ENCODE measurements at regions not wholly inside any gene's neighbourhood (a gene's known extent, or its start where the extent isn't known, plus 50 kb on each side); places are given as distances from the start of the nearest gene placed in this dataset.
"Not testable (repeated sequence)": the region's sequence is repeated elsewhere in the genome, so short reads cannot be mapped to it uniquely, and the experiment has no call there.

DNA sequence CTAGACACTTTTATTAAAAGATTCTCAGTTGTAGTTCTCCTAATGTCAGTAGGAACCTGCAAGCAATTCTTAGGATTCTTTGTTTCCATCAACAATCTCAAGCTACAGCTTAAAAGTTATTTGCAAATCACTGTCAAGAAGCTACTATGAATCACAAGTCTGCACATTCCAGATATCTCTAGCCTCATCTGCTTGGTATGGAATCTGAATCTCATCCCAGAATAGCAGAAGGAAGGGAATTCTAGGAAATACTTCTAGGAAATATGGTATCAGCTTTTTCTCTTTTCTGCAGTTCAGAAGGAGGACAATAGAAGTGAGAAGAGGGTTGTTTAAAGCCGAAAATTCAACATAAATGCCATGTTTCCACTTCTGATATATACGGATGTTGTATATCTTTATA, 792.2 kb upstream of the CDH9 start:
- ATAC-seq (no peak), DNase-seq (ENCODE audit: low spot score) (no peak)

DNA sequence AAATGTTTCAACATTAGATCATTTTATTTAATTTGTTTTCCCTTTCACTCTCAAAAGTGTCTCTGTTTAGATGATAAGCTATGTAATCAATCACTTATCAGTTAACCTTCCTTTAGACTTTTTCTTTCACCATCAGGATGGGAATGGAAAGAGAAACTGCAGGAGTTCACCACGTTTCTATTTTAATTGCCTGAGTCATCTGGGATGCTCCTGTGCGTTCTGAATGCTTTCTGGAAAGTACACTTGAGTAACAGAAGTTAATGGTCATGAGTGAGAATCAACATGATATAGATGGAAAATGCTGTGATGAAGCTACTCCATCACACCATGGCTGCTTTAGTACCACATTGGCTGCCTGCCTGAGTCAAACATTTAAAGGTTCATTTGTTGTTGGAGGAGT, 783.3 kb upstream of the CDH9 start:
- DNase-seq (ENCODE audit: low spot score) (no peak), ATAC-seq (no peak)

DNA sequence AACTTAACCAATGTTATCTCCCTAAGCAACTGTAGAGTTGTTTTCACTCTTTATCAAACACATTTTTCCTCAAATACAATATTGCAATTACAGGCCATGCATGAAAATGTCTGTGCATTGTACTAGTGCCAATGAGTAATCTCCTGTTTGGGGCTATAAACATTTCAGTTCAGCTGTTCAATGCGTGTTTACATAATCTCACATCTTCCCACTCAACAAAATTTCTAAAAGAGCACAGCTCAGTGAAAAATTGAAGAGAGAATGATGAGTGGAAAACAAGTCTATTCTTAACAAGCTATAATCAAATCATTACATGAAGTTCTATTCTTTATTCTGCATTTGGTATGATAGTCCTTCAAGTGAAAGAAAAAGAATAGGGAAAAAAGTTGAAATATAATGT, 780.5 kb upstream of the CDH9 start:
- ATAC-seq: no peak
- DNase-seq (ENCODE audit: low spot score): no peak

DNA sequence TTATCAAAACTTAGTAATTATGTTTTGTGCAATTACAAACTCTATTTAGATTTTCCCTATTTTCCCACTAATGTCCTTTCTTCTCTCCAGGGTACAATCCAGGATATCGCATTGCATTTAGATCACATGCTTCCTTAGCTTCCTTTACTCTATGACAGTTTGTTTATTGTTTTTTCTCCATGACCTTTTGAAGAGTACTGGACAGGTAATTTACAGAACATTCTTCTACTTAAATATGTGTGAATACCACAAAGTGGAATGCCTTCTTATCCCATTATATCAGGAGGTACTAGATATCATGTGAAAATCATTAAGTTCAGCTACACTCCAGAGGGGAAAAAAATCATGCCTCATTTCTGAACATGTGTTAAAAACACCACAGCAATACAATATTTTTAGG, 776.6 kb upstream of the CDH9 start:
- no peak for DNase-seq (ENCODE audit: low spot score)
- no peak for ATAC-seq

DNA sequence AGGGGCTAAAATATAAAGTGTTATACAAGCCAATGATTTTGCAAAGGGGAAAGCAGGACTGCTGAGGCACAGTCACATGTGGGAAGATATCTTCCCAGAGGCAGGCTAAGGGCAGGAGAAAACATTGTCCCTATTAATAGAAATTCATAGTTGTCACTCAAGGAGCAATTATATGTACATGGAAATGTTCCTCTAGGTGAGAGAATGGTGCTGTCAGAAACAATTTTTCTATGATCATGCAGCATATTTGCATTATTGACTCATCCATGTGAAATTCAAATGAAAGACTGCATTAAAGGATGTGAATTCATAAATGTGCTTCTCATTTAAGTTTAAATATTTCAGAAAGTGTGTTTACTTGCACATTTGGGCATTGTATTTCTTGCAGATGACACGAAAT, 775.9 kb upstream of the CDH9 start:
- ATAC-seq: no peak
- DNase-seq (ENCODE audit: low spot score): no peak

DNA sequence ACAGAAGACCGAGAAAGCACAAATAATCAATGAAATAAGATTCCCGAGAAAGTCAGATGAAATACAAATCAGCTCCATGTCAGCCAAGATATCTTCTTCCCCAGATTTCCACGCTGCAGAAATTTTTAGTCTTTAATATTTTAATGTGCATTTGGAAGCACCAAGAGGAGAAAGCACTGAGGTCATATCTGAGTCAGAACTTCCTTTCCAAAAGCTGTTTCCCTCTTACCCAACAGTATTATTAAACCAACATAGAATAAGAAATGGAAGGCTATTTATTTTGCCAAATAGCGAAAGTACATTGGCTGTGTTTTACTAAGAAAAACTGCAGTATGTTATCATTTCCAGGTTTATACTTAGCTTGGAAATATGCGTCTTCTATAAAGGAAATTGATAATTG, 772.1 kb upstream of the CDH9 start:
- DNase-seq (ENCODE audit: low spot score) (no peak), ATAC-seq (no peak)

DNA sequence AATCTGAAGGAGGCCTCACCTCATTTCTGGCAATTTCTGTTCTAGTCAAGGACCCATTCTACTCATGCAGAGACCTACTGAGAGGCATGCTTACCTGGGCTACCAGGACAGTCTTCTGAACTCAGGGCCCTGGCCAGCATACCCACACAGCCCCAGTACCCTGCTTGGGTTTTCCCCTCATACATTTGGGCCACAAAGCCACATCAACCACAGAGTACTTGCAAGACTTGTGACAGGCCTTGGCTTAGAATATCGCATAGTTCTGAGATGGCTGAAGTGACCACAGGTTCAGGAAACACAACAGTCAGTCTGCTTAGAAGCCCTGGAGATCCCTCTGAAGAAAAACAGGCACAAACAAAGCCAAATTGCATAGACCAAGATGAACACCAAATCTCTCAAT, 758.8 kb upstream of the CDH9 start:
- ATAC-seq (no peak), DNase-seq (ENCODE audit: low spot score) (no peak)

DNA sequence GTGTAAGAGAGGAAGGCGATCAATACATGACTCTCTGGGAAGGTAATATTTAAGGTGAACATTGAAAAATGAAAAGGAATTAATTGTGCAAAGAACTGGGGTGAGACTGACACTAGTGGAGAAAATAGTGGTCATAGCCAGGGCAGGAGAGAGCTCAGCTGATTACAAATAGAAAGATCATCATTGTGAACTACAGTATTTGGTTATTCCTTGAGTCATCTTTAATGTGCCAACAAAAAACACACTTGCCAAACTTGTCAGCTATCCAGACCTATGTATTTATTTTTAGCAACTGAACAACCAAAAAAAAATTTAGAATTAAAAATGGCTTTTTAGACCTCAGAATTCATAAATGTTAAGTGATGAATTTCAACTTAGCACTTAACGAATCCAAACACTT, 749.8 kb upstream of the CDH9 start:
- ATAC-seq (no peak), DNase-seq (ENCODE audit: low spot score) (no peak)

DNA sequence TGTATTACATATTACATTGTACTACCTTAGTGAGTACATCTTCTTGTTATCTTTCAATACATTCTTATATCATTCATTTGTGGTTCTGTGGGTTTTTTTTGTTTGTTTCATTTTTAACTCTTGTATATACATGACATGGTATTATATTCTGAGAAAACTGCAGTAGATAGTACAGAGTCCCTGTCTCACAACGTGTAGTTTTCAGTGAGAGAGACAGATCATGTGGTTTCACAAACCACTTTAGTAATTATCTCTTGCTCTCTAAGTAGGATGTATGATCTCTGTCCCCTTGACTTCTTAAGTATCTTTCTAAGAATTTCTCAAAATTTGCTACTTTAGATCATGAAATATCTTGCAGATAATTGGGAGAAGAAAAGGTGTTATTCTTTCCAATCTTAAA, 745.9 kb upstream of the CDH9 start:
- no peak for ATAC-seq
- no peak for DNase-seq (ENCODE audit: low spot score)

DNA sequence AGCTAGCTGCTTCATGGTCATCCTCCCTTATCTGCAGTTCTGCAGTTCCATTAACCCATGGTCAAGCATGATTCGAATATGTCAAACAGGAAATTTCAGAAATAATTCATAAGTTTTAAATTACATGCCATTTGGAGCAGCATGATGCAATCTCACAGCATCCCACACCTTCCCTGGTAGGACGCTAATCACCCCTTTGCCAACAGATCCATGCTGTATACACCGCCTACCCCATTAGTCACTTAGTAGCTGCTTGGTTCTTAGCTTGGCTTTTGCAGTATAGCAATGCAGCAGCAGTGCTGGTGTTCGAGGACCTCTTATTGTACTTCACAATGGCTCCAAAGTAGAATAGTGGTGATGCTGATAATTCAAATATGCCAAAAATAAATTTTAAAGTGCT, 739.7 kb upstream of the CDH9 start:
- DNase-seq (ENCODE audit: low spot score) (no peak), ATAC-seq (no peak)

DNA sequence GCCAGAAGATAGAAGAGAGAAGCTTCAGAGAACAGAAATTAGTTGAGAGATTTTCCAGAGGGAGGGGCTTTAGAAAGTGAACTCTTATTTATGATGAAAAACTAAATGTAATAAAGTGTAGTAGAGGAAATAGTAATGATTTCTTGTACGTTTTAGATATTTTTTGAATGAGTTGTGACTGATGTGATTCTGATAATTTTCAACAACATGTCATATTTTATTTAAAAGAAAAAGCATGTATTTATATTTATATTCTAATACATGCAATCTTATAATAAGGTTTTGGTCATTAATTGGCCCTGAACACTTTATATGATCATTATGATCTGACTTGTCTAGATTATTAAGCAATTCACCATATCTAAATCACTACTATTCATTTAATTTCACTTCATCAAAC, 735.2 kb upstream of the CDH9 start:
- ATAC-seq (no peak), DNase-seq (ENCODE audit: low spot score) (no peak)

DNA sequence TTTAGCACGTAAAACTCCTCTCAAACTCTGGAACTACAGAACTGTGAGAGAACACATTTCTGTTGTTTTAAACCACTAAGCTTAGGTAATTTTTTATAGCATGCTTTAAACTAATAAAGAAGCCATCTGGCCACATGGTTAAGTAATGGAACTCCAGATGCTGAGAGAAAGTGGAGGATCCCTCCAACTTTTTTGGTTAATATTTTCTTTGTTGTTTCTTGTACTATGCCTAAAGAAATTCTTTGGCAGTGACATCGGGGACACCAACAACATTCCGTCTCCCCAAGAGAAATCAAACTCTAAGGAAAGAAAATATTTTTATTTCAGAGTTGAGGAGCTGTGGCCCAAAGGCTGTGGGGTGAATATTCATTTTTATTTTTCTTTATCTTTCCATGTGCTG, 734.8 kb upstream of the CDH9 start:
- ATAC-seq (no peak), DNase-seq (ENCODE audit: low spot score) (no peak)

DNA sequence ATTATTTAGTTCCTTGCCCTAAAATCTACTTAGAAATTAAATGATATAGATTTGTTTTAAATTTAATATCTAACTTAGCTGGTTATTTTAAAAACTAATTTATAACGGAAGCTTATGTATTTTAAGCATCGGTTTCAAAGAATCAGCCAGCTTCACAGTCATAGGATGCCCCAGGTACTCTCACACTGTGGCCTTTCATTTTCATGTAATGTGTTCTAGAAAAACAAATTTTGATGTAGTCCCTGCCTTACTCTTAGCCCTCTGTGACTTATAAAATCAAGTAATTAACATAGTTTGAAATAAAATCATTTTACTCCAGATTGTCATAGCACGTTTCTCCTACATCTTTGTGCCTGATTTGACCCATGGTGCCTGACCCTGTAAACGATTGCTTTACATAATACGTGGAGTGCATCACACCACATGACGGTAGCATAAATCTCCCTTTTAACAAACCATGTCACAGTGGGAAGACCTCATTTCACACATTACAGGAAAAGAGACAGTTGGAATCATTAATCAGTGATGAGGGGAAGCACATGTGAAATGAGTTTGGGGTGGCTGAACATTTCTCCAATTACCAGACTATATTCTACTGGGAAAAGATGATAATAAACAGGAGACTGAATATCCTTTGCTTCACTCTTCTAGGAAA, 731.5 kb upstream of the CDH9 start:
- no peak for ATAC-seq
- DNase-seq (ENCODE audit: low spot score): no peak

DNA sequence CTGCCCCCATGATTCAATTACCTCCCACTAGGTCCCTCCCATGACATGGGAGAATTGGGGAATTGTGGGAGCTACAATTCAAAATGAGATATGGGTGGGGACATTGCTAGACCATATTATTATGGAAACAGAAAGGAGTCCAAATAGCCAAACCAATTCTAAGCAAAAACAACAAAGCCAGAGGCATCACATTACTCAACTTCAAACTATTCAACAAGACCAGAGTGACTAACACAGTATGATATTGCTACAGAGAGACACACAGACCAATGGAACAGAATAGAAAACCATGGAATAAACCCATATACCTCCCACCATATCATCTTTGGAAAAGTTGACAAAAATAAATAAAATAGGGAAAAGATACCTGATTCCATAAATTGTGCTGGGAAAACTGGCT, 710.5 kb upstream of the CDH9 start:
- ATAC-seq (no peak), DNase-seq (ENCODE audit: low spot score) (no peak)

DNA sequence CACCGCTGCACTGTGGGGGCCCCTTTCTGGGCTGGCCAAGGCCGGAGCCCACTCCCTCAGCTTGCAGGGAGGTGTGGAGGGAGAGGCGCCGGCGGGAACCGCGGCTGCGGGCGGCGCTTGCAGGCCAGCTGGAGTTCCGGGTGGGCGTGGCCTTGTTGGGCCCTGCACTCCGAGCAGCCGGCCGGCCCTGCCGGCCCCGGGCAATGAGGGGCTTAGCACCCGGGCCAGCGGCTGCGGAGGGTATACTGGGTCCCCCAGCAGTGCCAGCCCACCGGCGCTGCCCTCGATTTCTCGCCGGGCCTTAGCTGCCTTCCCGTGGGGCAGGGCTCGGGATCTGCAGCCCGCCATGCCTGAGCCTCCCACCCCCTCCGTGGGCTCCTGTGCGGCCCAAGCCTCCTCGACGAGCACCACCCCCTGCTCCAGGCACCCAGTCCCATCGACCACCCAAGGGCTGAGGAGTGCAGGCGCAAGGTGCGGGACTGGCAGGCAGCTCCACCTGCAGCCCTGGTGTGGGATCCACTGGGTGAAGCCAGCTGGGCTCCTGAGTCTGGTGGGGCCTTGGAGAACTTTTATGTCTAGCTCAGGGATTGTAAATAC, 705.1 kb upstream of the CDH9 start:
- ATAC-seq: not testable (repeated sequence)

DNA sequence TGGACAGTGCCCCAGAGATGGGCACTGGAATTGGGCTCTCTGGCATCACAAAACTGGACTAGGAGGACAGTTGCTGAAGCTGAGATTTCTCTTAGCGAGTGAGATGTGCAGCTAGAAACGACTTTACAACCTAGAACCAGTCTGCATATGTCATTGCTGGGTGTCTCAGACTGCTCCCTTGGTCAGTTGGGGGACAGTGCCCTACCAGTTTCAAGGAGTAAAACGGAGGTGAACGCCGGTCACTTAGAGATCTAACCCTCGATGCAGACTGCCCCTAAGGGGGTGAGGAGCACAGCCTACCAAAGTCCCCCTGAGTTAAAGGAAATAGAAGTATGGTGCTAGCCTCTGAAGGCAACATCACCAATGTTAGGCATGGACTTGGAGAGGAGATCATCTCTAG, 704.4 kb upstream of the CDH9 start:
- DNase-seq (ENCODE audit: low spot score) (no peak), ATAC-seq (no peak)

More for the DNA sequence above, 705.1 kb upstream of the CDH9 start:
- DNase-seq (ENCODE audit: low spot score): not testable (repeated sequence)

DNA sequence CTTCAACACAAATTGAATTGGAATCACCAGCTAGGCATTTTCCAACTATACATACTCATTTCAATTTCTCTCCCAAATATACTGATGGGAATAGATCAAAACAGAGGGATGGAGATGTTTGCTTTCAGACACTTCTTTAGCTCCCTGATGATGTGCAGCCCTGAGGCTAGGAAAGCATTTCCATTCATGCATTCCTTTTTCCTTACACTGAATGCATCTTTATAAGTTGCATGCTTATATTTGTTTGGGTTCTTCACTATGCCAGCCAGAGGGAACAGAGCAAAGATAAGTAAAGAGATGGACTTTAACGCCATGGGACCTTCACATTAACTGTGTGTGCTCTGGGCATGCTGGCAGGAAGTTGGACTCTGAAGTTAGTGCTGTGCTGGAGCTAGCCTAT, 696.5 kb upstream of the CDH9 start:
- no peak for ATAC-seq
- DNase-seq (ENCODE audit: low spot score): no peak

DNA sequence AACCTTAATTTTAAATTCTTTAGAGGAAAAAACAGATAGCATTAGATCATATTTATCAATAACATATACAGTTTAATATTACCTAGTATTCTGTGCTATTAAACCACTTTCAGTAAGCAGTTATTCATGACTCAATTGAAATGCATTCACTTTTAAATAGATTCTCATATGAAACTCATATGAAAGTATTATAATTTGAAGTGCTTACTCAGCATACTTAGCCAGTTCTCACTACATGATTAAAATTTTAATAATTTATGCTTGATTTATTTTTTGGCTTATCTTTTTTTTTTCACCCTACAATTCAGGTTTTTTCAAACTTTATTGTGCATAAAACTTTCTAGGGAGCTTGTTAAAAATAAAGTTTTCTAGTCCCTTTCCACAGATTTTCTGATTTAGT, 694.9 kb upstream of the CDH9 start:
- ATAC-seq (no peak), DNase-seq (ENCODE audit: low spot score) (no peak)

DNA sequence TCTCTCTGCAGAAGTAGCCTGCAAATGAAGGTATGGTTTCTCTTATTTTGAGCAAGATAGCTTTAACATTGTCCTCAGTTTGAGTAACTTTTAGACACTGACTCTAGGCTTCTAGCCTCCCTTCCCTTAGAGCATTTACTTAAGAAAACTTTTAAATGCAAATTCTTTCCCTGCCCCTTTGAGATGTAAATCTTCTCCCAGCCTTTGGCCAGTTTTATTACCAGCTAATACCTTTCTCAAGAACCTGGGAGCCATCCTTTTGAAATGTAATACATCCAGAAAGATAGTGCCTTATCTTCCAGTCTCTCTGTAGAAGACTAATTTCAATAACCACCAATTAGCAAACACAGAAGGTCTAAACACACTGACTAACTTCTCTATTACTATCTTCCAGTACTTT, 688.9 kb upstream of the CDH9 start:
- no peak for DNase-seq (ENCODE audit: low spot score)
- no peak for ATAC-seq

DNA sequence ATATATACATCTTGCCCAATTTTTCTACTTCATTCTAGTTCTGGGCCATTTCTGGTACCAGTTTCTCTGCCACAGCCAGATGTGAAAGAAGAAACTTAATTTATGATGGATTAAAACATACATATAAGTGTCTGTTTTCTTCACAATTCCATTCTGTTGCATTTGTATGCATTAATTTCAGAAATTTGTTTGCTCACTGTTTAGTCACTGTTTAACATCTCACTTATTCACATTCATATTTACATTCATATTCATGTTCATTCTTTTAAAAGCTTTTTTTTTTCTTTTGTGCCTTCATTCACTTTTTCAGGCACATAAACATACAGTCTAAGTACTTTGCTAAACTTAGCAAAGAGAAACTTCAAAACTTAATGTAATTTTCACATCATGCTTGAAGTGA, 684.0 kb upstream of the CDH9 start:
- no peak for DNase-seq (ENCODE audit: low spot score)
- ATAC-seq: no peak

DNA sequence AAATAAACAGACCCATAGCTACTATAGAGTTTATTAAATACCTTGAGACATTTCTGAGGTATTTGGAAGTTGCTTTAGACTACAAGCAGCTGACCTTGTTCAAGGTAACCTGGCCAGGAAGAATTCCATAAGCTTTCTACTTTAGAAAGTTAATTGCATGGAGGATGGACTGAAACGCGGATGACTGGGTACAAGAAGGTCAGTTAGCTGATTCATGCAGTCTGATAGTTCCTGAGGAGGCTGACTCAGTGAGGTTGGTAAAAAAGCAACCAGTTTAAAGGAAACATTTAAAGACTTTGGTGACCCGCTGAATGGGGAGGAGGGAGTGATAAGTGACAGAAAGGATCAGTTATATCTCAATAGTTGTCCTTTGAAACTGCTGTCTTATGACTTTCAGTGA, 670.1 kb upstream of the CDH9 start:
- DNase-seq (ENCODE audit: low spot score) (no peak), ATAC-seq (no peak)

DNA sequence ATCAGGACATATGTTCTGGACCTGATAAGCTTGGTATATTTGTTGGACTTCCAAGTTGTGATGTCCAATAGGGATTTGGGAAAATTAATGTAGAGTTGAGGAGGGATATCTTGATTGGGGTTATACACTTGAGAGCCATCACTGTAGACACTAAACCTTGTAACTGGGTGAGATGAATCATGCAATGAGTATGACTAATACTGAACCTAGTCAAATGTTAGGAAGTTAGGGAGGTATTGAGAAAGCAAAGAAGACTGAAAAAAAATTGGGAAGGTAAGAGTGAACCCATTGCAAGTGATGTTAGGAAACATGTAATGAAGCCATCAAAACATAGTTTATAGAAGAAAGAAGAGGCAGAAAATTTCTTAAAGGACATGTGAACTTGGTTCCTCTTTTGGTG, 668.4 kb upstream of the CDH9 start:
- ATAC-seq: no peak
- no peak for DNase-seq (ENCODE audit: low spot score)

DNA sequence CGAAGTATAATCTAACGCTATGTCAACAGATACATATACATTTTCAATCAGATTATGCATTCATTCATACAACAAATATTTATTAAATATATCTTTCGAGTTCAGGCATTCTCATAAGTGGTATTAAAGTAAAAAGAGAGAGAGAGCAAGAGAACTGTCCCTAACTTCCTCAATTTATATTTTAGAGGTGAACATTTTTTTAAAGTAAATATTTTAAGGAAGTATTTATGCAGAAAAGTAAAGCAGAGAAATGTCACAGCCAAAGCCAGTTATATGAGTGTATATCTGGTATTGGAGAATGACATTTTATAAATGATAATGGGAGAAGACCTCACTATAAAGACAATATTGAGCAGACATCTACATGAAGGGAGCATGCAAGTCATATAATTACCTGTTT, 667.3 kb upstream of the CDH9 start:
- DNase-seq (ENCODE audit: low spot score) (no peak), ATAC-seq (no peak)
